ENCODE measurements at regions not wholly inside any gene's neighbourhood (a gene's known extent, or its start where the extent isn't known, plus 50 kb on each side); places are given as distances from the start of the nearest gene placed in this dataset.
A peak's percentile ranks its signal among the peaks of the same experiment; 100 is the strongest.
"Not testable (repeated sequence)": the region's sequence is repeated elsewhere in the genome, so short reads cannot be mapped to it uniquely, and the experiment has no call there.

DNA sequence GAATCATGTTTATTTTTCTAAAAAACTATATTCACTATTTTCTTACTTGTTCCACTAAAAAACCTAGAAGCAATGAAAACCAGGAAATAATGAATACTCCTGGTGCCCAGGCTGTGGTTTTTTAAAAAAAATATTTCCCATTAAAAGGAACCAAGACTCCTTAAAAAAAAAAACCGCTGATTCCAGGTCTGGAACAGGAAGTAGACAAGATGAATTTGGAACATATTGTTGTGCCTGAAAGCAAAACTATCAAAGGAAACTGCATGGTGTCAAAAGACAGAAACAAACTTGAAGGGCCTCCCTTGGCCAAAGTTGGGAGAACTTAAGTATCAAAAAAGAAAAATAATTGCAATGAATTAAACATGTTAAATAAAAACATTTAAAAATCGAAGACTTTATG, 245.3 kb upstream of the P2RY1 start:
- peaks cover 9% of the 10 kb centered on the region for H3K27me3 Mint-ChIP-seq
- H3K36me3 Mint-ChIP-seq (ENCODE audit: low read depth) = no peaks in the 10 kb centered on the region
- ChIA-PET POLR2A (no interaction called here), CTCF (no interaction called here)
- H3K9me3 Mint-ChIP-seq = no peaks in the 10 kb centered on the region
- no peak overlapping the region for H3K27ac Mint-ChIP-seq
- no peaks in the 10 kb centered on the region for H3K4me1 Mint-ChIP-seq
- no peak for DNase-seq
- no peak overlapping the region for H3K4me3 Mint-ChIP-seq

DNA sequence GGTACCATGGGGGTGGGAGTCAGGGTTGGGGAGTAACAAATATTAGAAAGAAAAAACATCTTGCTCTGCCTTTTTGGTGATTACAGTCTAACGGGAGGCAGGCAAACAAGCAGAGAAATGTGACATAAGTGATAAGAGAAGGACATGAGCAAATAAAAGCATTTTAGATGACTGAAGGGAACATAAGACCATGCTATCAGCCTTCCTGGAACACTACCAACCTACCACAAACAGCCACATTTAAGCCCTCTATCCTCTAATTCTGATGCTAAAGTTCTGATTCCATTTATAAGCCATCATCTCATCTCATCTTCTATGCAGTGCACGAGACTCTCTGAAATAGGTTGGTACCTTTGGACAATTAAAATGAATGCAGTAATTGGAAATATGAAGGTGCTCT, 243.4 kb upstream of the P2RY1 start:
- no peak overlapping the region for H3K27ac Mint-ChIP-seq
- ChIA-PET POLR2A (no interaction called here), CTCF (no interaction called here)
- H3K4me1 Mint-ChIP-seq = peaks cover 7% of the 10 kb centered on the region
- no peaks in the 10 kb centered on the region for H3K9me3 Mint-ChIP-seq
- DNase-seq = no peak
- H3K27me3 Mint-ChIP-seq = peaks cover 5% of the 10 kb centered on the region
- H3K4me3 Mint-ChIP-seq = no peak overlapping the region
- H3K36me3 Mint-ChIP-seq (ENCODE audit: low read depth) = no peaks in the 10 kb centered on the region

GRCh38 chr3:152593242-152593641, 241.7 kb upstream of the P2RY1 start:
- CTCF ChIA-PET = no interaction called here
- no peak for DNase-seq

GRCh38 chr3:152595975-152596821, 238.7 kb upstream of the P2RY1 start:
- POLR2A ChIA-PET = no interaction called here
- Mint-ChIP-seq H3K27ac (peak overlapping the region; percentile 83), H3K9me3 (no peaks in the 10 kb centered on the region), H3K36me3 (ENCODE audit: low read depth) (no peaks in the 10 kb centered on the region), H3K4me3 (no peak overlapping the region), H3K4me1 (peaks cover 10% of the 10 kb centered on the region), H3K27me3 (peaks cover 3% of the 10 kb centered on the region)
- CTCF ChIA-PET = interaction anchor here (0.8 kb wide), 1 partner anchor 15 kb away, joined by 3 read pairs; no protein-coding TSS in a partner anchor
- DNase-seq = peak; percentile 37

More at GRCh38 chr3:152593242-152593641, 241.7 kb upstream of the P2RY1 start:
- Mint-ChIP-seq H3K9me3 (no peaks in the 10 kb centered on the region), H3K27me3 (peaks cover 3% of the 10 kb centered on the region), H3K4me1 (peaks cover 10% of the 10 kb centered on the region), H3K4me3 (no peak overlapping the region), H3K36me3 (ENCODE audit: low read depth) (no peaks in the 10 kb centered on the region), H3K27ac (no peak overlapping the region)
- POLR2A ChIA-PET = no interaction called here

DNA sequence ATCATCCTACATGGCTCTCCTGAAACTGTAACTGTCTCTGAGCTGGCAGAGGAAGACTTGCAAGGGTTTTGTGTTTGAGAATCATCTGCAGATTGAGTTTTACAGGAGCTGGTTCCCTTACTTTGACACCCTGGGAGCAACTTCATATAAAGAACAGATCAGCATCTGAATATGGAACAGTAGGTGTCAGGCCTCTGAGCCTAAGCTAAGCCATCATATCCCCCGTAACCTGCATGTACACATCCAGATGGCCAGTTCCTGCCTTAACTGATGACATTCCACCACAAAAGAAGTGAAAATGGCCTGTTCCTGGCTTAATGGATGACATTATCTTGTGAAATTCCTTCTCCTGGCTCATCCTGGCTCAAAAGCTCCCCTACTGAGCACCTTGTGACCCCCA, 238.1 kb upstream of the P2RY1 start:
- CTCF ChIA-PET = not testable (repeated sequence)

GRCh38 chr3:152606146-152606545, 228.8 kb upstream of the P2RY1 start:
- no peak for DNase-seq
- H3K4me3 Mint-ChIP-seq = no peak overlapping the region
- no peaks in the 10 kb centered on the region for H3K36me3 Mint-ChIP-seq (ENCODE audit: low read depth)
- ChIA-PET CTCF (no interaction called here), POLR2A (no interaction called here)
- H3K27me3 Mint-ChIP-seq = peaks cover 2% of the 10 kb centered on the region
- no peaks in the 10 kb centered on the region for H3K9me3 Mint-ChIP-seq
- H3K4me1 Mint-ChIP-seq = no peaks in the 10 kb centered on the region
- H3K27ac Mint-ChIP-seq = no peak overlapping the region

More for the DNA sequence above, 238.1 kb upstream of the P2RY1 start:
- H3K36me3 Mint-ChIP-seq (ENCODE audit: low read depth); H3K4me1 Mint-ChIP-seq; H3K27ac Mint-ChIP-seq; H3K9me3 Mint-ChIP-seq; POLR2A ChIA-PET; DNase-seq; H3K27me3 Mint-ChIP-seq; H3K4me3 Mint-ChIP-seq: not testable (repeated sequence)

DNA sequence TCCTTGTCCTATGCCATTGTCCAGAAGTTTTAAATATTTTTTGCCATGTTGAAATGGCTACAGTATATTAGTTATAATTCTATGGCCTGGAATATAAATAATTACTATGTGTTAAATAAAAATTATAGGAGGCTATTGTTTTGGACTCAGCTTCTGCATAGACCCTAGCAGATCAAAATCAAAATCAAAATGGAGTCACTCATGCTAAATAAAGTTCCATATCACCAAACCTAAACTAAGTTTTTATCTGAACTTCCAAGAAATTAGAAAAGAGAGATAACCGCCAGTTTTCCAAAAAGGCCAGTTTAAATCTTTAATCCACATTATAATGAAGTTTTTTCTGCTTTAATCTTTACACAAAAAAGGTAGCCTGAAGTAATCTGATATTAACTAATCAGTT, 227.8 kb upstream of the P2RY1 start:
- ChIA-PET POLR2A (no interaction called here), CTCF (no interaction called here)
- Mint-ChIP-seq H3K4me1 (no peaks in the 10 kb centered on the region), H3K27me3 (peaks cover 3% of the 10 kb centered on the region), H3K27ac (no peak overlapping the region), H3K9me3 (no peaks in the 10 kb centered on the region), H3K36me3 (ENCODE audit: low read depth) (no peaks in the 10 kb centered on the region), H3K4me3 (no peak overlapping the region)
- no peak for DNase-seq

GRCh38 chr3:152608696-152609594, 226.0 kb upstream of the P2RY1 start:
- ChIA-PET POLR2A (no interaction called here), CTCF (no interaction called here)
- H3K36me3 Mint-ChIP-seq (ENCODE audit: low read depth) = no peaks in the 10 kb centered on the region
- peaks cover 6% of the 10 kb centered on the region for H3K27me3 Mint-ChIP-seq
- no peak overlapping the region for H3K4me3 Mint-ChIP-seq
- H3K27ac Mint-ChIP-seq = no peak overlapping the region
- H3K4me1 Mint-ChIP-seq = no peaks in the 10 kb centered on the region
- no peak for DNase-seq
- no peaks in the 10 kb centered on the region for H3K9me3 Mint-ChIP-seq

DNA sequence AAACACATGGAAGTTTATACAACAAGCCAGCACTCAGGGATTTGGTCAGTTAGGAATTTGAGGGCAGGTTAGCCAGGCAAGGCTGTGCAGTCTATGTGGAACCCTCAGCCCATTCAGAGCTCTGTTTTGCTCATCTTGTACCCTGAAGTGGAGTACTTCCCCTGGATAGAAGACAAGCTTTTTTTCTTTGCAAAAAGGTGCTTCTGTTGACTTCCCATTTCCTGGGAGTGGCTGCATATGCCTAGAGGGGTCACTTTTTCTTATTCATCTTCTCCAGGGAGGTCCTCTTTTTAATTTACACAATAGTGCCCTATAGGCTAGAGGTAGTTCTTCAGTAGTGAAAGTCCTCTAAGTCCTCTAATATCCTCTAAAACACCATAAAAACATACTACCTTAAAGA, 225.0 kb upstream of the P2RY1 start:
- Mint-ChIP-seq H3K36me3 (ENCODE audit: low read depth) (no peaks in the 10 kb centered on the region), H3K4me1 (no peaks in the 10 kb centered on the region), H3K27me3 (peaks cover 7% of the 10 kb centered on the region), H3K27ac (no peak overlapping the region), H3K9me3 (no peaks in the 10 kb centered on the region), H3K4me3 (no peak overlapping the region)
- CTCF ChIA-PET = no interaction called here
- POLR2A ChIA-PET = no interaction called here
- DNase-seq = no peak

DNA sequence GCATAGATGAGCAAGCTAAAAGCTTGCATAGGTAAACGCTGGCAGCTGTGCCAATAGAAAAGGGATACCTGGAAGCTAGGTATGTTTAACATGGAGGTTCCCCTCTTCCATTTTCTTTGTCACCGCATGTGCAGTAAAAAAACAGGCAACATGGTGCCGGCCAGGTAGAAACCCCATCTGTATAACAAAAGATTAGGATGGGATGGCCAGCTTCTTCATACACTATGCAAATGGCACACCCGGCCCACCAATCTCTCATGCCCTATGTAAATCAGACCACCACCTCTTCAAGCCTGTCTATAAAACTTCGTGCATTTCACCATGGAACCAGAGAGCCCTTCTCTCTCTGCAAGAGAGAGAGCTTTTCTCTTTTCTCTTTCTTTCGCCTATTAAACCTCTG, 224.3 kb upstream of the P2RY1 start:
- Mint-ChIP-seq H3K9me3 (no peaks in the 10 kb centered on the region), H3K4me3 (no peak overlapping the region), H3K27ac (no peak overlapping the region), H3K36me3 (ENCODE audit: low read depth) (no peaks in the 10 kb centered on the region), H3K27me3 (peaks cover 7% of the 10 kb centered on the region), H3K4me1 (no peaks in the 10 kb centered on the region)
- ChIA-PET CTCF (no interaction called here), POLR2A (no interaction called here)
- DNase-seq = no peak

DNA sequence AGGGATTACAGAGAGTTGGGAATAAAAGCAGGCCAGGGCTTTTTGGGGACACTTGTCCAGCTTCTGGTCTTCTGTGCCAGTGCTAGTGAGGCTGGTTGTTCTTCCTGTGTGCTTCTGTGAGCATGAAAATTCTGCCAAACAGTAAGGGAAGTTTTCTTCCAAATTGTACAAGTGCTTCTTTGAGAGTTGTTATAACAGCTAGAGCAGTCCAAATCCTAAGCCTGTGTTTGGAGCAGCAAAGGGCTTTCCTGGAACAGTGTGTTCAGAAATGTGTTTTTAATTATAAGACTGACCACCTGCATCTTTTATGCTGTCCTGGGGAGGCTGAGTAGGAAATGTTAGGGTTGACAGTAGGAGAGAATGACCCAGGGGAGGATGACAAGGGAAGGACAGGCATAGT, 223.0 kb upstream of the P2RY1 start:
- peaks cover 7% of the 10 kb centered on the region for H3K27me3 Mint-ChIP-seq
- no peaks in the 10 kb centered on the region for H3K4me1 Mint-ChIP-seq
- no peak for DNase-seq
- ChIA-PET POLR2A (no interaction called here), CTCF (no interaction called here)
- H3K36me3 Mint-ChIP-seq (ENCODE audit: low read depth) = no peaks in the 10 kb centered on the region
- H3K27ac Mint-ChIP-seq = no peak overlapping the region
- no peaks in the 10 kb centered on the region for H3K9me3 Mint-ChIP-seq
- no peak overlapping the region for H3K4me3 Mint-ChIP-seq

GRCh38 chr3:152613851-152614250, 221.1 kb upstream of the P2RY1 start:
- no peak for DNase-seq
- CTCF ChIA-PET = no interaction called here
- Mint-ChIP-seq H3K4me3 (no peak overlapping the region), H3K9me3 (no peaks in the 10 kb centered on the region), H3K36me3 (ENCODE audit: low read depth) (no peaks in the 10 kb centered on the region), H3K27ac (no peak overlapping the region), H3K27me3 (peaks cover 7% of the 10 kb centered on the region), H3K4me1 (no peaks in the 10 kb centered on the region)
- POLR2A ChIA-PET = no interaction called here

GRCh38 chr3:152615681-152616080, 219.2 kb upstream of the P2RY1 start:
- CTCF ChIA-PET = no interaction called here
- H3K27ac Mint-ChIP-seq = no peak overlapping the region
- H3K9me3 Mint-ChIP-seq = no peaks in the 10 kb centered on the region
- no peak overlapping the region for H3K4me3 Mint-ChIP-seq
- no peaks in the 10 kb centered on the region for H3K36me3 Mint-ChIP-seq (ENCODE audit: low read depth)
- DNase-seq = no peak
- H3K4me1 Mint-ChIP-seq = no peaks in the 10 kb centered on the region
- peaks cover 7% of the 10 kb centered on the region for H3K27me3 Mint-ChIP-seq
- POLR2A ChIA-PET = no interaction called here

Measured in activated CD4-positive, alpha-beta T cell treated with anti-CD3 and anti-CD28 coated beads, Interleukin-2, amount 10 ng/mL, durations not matched to agents 7 days and 5 days (primary cell).